Ishikawa (cell line): ENCODE measurements at regions not wholly inside any gene's neighbourhood (a gene's known extent, or its start where the extent isn't known, plus 50 kb on each side); places are given as distances from the start of the nearest gene placed in this dataset.

ENCODE experiments used
- CEBPB ChIP-seq: IDR thresholded peaks from 2 replicates; pipeline ENCODE4 v1.6.1; 2012
- CREB1 ChIP-seq: IDR thresholded peaks from 2 replicates; pipeline ENCODE4 v1.6.1; 2012; ENCODE audit warnings: low read depth
- EGR1 ChIP-seq: IDR thresholded peaks from 2 replicates; pipeline ENCODE4 v1.6.1; 2012
- EP300 ChIP-seq: IDR thresholded peaks from 2 replicates; pipeline ENCODE4 v1.6.1; 2012; ENCODE audit warnings: borderline replicate concordance
- FOXM1 ChIP-seq: IDR thresholded peaks from 2 replicates; pipeline ENCODE4 v1.6.1; 2012; ENCODE audit warnings: low read depth, borderline replicate concordance
- NFIC ChIP-seq: IDR thresholded peaks from 2 replicates; pipeline ENCODE4 v1.6.1; 2012
- RAD21 ChIP-seq: IDR thresholded peaks from 2 replicates; pipeline ENCODE4 v1.6.1; 2012; ENCODE audit warnings: low read depth
- REST ChIP-seq: IDR thresholded peaks from 2 replicates; pipeline ENCODE4 v1.6.1; 2012; ENCODE audit warnings: low read depth, mild to moderate bottlenecking
- TAF1 ChIP-seq: IDR thresholded peaks from 2 replicates; pipeline ENCODE4 v1.6.1; 2012; ENCODE audit warnings: low read depth, mild to moderate bottlenecking
- TCF12 ChIP-seq: IDR thresholded peaks from 2 replicates; pipeline ENCODE4 v1.6.1; 2012; ENCODE audit warnings: low read depth
- TEAD4 ChIP-seq: IDR thresholded peaks from 2 replicates; pipeline ENCODE4 v1.6.1; 2012
- USF1 ChIP-seq: IDR thresholded peaks from 2 replicates; pipeline ENCODE4 v1.6.1; 2012
- YY1 ChIP-seq: IDR thresholded peaks from 2 replicates; pipeline ENCODE4 v1.6.1; 2012; ENCODE audit warnings: low read depth
- ZBTB7A ChIP-seq: IDR thresholded peaks from 2 replicates; pipeline ENCODE4 v1.6.1; 2012; ENCODE audit warnings: low read depth
- TF ChIP-seq, protein P1 (sequence below): IDR thresholded peaks from 2 replicates; pipeline ENCODE4 v1.6.1; 2012

GRCh38 chr4:75248770-75249407, 265.3 kb downstream of the RCHY1 start:
- TF ChIP-seq TCF12 (no peak), EP300 (no peak), NFIC (no peak), CREB1 (no peak), TEAD4 (no peak), FOXM1 (no peak), ZBTB7A (no peak)
- TF ChIP-seq, protein P1, sequence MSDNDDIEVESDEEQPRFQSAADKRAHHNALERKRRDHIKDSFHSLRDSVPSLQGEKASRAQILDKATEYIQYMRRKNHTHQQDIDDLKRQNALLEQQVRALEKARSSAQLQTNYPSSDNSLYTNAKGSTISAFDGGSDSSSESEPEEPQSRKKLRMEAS, result no peak

DNA sequence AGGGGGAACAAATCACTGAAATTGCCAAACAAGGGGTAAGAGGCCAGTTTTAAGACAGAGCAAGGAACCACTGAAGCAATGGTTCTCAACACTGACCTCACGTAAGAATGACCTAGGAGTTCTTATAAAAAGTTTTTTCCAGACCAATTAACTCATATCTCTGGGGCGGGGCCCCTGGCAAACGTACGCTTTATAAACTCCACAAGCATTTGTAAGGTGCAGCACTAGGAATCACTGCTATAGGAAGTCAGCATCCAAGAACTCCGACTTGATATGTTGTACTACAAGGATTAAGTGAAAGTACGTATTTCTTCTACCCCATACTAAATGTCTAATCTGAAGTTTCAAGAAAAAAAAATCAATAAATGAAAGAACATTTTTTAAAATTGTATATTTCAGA, 269.9 kb downstream of the RCHY1 start:
- TF ChIP-seq USF1, result no peak
- TF ChIP-seq REST, result no peak
- TF ChIP-seq FOXM1, result no peak
- TF ChIP-seq, protein P1, result no peak
- no peak for TF ChIP-seq TEAD4
- TF ChIP-seq CEBPB, result no peak
- TF ChIP-seq CREB1, result no peak
- TF ChIP-seq TCF12, result no peak
- no peak for TF ChIP-seq TAF1
- TF ChIP-seq RAD21, result no peak
- TF ChIP-seq EP300, result no peak
- no peak for TF ChIP-seq YY1
- no peak for TF ChIP-seq ZBTB7A
- TF ChIP-seq EGR1, result no peak
- no peak for TF ChIP-seq NFIC

- TF ChIP-seq FOXM1 (no peak), REST (no peak), ZBTB7A (no peak), TEAD4 (no peak), CEBPB (no peak), TAF1 (no peak), USF1 (no peak), TCF12 (no peak), EGR1 (no peak)
- TF ChIP-seq, protein P1, result no peak
Observed at GRCh38 chr4:75243570-75243969, 270.6 kb downstream of the RCHY1 start.

DNA sequence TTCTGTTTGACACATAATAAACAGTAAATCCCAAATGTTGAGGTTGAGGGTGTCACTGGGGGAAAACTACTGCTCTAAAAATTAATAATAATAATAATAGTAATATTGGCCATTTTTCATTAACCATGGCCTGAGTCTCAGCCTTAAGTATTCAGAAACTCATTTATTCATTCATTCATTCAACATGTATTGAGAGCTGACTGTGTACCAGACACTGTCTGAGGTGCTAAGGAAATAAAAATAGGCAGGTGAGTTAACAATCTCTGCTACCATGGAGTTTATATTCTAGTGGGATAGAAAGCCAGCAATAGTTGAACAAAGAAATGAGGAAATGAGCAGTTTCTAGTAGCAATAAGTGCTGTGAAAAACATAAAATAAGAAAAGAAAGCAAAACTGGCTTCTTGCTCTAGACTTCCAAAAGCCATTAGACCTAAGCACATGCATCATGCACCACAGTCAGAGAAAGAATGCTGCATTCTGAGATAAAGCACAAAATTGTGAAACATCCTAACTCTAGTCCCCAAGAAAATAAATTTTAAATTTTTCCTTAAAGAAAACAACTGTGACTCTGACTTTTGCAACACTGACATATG, 278.7 kb downstream of the RCHY1 start:
- no peak for TF ChIP-seq REST
- TF ChIP-seq RAD21, result no peak
- TF ChIP-seq EP300, result no peak
- no peak for TF ChIP-seq FOXM1
- no peak for TF ChIP-seq TCF12
